ENCODE measurements at regions not wholly inside any gene's neighbourhood (a gene's known extent, or its start where the extent isn't known, plus 50 kb on each side); places are given as distances from the start of the nearest gene placed in this dataset.
"Not testable (repeated sequence)": the region's sequence is repeated elsewhere in the genome, so short reads cannot be mapped to it uniquely, and the experiment has no call there.

DNA sequence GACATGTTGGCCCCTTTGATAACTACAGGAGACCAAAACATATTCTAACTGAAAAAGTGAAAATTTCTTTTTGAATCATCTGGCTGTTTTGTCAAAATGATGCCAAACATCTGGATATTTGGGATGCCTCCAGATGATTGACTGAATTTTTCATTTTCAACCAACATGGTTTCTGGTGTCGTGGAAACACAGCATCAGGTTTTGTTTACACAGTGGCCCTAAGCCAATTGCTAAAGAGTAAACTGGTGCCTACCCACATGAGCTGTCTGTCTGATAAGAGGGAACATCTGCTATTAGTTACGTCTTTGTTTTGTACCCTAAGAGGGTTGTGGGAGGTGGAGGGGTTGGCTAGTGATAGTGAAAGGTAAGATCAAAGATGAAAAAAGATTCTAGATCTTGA is 204.8 kb downstream of the KCNK2 start:
- no peak for DNase-seq (ENCODE audit: low read depth)
- in situ Hi-C loops (cut with HindIII; ENCODE audit: low pct_unique_long_range_greater_than_20kb, low sequenced_read_pairs) = no loop called here

DNA sequence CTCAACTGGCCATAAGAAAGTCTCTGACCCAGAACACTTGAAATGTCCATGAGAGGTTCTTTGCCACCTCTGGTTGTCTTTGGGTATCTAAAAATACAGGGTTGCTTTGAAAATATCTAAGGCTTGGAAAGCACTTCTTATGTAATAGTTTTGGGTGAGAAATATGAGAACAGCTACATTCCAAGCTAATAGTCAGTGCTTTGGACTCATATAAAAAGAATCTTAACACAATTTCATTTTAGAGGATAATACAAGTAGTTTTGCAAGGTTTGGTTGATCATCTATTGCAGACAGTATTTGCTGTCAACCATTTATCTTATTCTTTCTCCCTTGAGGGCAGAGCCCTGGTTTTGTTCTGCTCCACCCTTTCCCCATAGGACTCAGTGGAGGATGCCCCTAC is 207.5 kb downstream of the KCNK2 start:
- in situ Hi-C loops (cut with HindIII; ENCODE audit: low pct_unique_long_range_greater_than_20kb, low sequenced_read_pairs) = no loop called here
- DNase-seq (ENCODE audit: low read depth) = no peak

DNA sequence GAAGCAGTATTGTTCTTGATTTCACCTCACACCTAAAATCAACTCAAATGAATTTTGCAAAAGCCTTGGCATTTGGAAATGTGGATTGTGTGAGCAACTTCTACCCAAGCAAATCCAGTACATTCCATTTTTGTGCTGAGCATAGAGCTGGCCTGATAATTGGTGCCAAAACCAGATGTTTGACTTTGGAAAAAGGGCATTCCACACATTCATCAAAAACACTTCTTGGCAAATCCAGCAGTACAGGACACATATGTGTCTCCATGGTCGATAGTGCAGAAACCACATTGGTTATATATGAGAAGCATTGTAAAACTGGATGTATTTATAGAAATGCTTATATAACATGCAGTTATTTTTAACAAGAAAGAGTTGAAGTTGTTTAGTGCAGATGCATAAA is 210.4 kb downstream of the KCNK2 start:
- no peak for DNase-seq (ENCODE audit: low read depth)
- in situ Hi-C loops (cut with HindIII; ENCODE audit: low pct_unique_long_range_greater_than_20kb, low sequenced_read_pairs) = no loop called here

DNA sequence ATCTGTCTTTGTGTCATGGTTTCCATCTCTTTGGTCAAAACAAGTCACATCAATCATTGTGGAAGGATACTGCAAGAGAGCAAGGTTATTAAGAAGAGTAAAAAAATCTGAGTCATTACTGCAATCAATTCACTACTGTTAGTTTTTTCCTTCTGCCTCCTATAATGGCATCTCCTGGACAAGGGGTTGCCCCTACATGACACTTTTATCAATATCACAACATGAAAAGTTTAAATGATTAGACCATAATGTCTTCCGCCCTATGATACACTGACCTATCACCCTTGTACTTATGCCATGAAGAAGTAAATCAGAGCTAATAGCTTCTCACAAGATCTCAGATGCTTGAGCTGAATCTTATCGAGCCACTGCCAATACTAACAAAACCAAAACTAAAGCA is 223.9 kb downstream of the KCNK2 start:
- no peak for DNase-seq (ENCODE audit: low read depth)
- in situ Hi-C loops (cut with HindIII; ENCODE audit: low pct_unique_long_range_greater_than_20kb, low sequenced_read_pairs) = no loop called here

DNA sequence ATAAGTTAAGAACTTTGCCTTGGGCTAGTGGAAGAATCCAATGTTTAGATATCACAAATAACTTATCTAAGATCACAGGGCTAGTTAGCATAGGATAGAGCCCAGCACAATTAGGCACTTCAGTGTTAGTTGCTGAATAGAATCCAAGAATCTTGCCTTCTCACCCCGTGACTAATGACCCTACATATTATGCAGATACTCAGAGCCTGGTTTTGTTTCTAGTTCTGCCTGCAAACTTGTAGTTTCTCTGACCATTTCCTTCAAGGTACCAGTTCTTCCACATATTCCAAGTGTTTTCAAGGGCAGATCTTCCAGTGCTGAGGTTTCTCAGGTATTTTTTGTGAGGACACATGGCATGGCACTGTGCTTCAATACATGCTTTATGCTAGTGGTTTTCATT is 239.3 kb downstream of the KCNK2 start:
- in situ Hi-C loops (cut with HindIII; ENCODE audit: low pct_unique_long_range_greater_than_20kb, low sequenced_read_pairs) = no loop called here
- DNase-seq (ENCODE audit: low read depth) = no peak

DNA sequence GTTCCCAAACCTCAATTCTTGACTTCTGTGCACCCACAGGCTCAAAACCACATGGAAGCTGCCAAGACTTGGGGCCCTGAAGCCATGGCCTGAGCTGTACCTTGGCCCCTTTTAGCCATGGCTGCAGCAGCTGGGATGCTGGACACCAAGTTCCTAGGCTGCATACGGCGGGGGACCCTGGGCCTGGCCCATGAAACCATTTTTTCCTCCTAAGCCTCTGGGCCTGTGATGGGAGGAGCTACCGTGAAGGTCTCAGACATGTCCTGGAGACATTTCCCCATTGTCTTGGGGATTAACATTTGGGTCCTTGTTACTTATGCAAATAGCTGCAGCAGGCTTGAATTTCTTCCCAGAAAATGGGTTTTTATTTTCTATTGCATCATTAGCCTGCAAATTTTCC is 241.5 kb downstream of the KCNK2 start:
- DNase-seq (ENCODE audit: low read depth); in situ Hi-C loops (cut with HindIII; ENCODE audit: low pct_unique_long_range_greater_than_20kb, low sequenced_read_pairs): not testable (repeated sequence)

DNA sequence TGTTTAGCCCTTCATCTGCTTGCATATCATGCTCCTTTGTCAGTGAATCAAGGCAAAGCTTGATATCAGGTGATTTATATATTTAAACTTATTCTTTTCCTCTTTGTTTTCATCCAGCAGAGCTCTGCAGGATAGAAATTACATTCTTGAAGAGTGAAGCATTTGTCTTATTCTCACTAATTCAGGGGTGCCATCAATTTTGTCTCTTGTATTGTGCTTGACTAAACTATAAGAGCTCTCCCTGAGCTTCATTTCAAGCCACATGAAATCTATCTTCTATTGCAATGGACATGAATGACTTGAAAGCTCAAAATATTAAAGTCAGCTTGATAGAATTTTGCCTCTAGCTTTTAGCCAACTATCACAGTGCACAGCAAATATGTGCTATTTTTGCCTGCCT is 236.7 kb upstream of the KCTD3 start:
- in situ Hi-C loops (cut with HindIII; ENCODE audit: low pct_unique_long_range_greater_than_20kb, low sequenced_read_pairs) = no loop called here
- DNase-seq (ENCODE audit: low read depth) = no peak

DNA sequence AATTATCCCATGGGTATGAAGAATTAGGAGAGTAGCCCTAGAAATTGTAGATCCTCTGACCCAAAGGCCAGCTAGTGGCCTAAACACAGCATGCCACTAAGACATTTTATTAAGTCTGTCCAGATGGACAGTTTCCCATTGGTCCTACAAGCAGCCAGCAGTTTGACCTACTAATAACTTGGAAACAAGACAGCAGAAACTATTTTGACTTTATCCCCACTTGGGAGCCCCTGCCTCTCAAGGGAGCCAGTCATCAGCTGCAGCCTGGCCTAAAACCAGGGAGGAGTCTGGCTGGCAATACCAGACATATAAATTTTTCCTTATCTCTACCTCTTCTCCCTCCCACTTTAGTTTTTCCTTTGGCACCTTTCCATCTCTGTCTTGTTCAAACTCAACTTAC is 222.6 kb upstream of the KCTD3 start:
- in situ Hi-C loops (cut with HindIII; ENCODE audit: low pct_unique_long_range_greater_than_20kb, low sequenced_read_pairs) = no loop called here
- DNase-seq (ENCODE audit: low read depth) = no peak

DNA sequence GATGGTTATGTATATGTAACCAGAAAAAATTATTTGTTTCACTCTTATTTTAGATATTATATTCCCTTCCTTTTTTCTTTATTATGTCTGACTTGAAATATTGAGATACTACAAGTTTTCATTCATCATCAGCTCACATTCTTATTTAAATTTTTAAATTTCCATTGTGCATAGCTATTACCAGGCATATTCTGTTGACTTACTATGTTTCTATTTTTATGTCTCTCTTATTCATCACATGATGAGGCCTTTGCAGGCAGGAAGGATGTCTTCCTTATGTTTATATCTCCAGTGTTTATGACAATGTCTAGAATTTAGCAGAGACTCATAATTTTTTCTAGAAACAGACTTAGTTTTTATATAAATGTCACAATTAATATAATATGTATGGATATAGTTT is 221.9 kb upstream of the KCTD3 start:
- no peak for DNase-seq (ENCODE audit: low read depth)
- in situ Hi-C loops (cut with HindIII; ENCODE audit: low pct_unique_long_range_greater_than_20kb, low sequenced_read_pairs) = no loop called here

DNA sequence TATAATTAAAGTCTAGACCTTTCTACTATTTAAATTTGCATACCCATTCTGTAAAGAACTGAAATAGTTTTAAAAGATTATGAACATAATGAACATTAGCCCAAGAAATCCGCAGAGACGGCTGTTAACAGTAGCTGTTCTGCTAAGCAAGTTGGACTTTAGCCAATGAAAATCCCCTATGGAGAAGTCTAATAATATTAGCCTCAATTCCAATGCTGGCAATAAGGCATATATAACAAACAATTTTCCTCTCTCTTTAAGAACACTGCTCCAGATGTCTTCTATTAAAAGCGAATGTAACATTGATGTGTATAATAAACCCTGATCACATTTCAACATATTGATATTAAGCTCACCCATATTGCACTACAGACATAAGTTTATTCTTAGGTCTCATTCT is 221.3 kb upstream of the KCTD3 start:
- no peak for DNase-seq (ENCODE audit: low read depth)
- in situ Hi-C loops (cut with HindIII; ENCODE audit: low pct_unique_long_range_greater_than_20kb, low sequenced_read_pairs) = no loop called here

DNA sequence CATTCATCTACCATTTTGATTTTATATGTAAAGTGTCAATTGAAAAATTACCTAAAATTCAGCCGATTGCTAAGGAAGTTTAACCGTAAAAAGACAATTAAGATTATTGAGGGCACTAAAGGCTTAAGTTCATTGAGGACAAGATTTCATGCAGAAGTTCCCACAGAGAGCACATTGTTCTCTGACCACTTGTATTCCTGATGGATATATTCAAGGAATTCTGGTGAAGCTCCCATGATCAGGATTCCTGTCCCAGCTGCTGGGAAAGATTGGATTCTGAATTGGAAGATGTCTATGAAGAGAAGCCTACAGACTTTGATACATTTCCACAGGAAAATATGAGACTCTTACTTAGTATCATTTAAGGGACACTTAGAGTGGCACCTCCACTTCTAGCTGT is 209.2 kb upstream of the KCTD3 start:
- in situ Hi-C loops (cut with HindIII; ENCODE audit: low pct_unique_long_range_greater_than_20kb, low sequenced_read_pairs) = no loop called here
- no peak for DNase-seq (ENCODE audit: low read depth)

DNA sequence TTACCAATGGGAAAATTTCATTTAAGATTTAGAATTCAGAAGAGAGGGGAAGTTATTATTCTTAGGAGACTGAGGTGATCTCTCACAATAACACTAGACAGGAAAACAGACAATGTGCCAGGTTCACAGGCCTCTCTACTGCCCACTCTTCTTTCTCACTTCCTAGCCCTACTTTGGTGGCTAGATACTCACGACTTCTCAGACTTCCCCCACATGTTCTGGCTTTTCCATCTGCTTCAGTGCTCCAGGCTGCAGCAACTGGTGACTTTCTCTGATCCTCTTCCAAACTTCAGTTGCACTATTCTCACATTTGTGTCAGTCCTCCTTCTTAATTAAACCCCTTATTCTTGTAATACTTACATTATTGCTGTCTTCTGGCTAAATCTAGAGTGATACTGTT is 208.7 kb upstream of the KCTD3 start:
- in situ Hi-C loops (cut with HindIII; ENCODE audit: low pct_unique_long_range_greater_than_20kb, low sequenced_read_pairs) = no loop called here

DNA sequence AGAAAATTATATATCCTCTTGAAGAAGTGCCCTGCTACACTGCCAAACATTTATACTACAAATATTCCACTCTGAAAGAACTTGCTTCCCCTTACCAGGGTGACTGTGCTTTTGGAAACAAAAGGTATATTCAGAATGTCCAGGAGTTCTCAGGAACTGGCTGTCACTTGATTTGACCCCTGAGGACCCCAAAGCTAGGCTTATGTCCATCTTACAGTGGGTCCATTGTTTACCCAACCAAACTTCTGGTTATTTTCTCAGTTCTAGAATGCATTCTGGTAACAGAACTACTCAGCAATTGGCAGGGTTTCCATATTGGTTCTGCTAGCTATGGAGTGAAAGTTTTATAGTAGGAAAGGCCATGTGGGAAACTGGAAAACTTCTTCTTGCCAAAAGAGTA is 207.1 kb upstream of the KCTD3 start:
- DNase-seq (ENCODE audit: low read depth) = no peak
- in situ Hi-C loops (cut with HindIII; ENCODE audit: low pct_unique_long_range_greater_than_20kb, low sequenced_read_pairs) = no loop called here

More for the DNA sequence above, 208.7 kb upstream of the KCTD3 start:
- no peak for DNase-seq (ENCODE audit: low read depth)

DNA sequence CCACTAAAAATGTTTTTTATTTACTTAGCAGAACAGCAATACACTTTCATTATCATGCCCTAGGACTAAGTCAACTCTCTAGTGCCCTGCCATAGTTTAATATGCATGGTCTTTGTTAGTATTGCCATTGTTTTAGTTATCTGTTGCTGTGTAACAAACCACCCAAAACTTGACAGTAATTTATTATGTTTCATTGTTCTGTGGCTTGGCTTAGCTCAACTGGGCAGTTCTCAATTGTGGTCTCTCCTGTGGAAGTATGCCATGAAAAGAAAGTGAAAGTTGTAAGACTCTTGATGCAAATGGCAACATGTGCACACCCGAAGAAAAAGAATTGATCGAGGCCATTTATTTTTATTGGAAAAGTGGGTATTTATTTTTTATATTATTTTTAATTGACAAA is 206.3 kb upstream of the KCTD3 start:
- no peak for DNase-seq (ENCODE audit: low read depth)
- in situ Hi-C loops (cut with HindIII; ENCODE audit: low pct_unique_long_range_greater_than_20kb, low sequenced_read_pairs) = no loop called here

DNA sequence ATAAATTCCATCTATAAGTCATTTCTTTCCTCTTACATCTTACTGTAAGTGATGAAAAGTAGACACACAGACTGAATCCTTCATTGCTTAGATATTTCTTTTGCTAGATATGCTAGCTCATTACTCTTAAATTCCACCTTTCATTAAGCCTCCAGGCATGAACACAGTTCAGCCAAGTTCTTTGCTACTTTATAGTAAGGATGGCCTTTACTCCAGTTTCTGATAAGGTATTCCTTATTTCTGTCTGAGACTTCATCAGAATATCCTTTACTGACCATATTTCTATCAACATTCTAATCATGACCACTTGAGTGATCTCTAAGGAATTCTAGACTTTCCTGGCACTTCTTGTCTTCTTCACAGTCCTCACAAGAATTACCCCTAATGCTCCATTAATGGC is 191.7 kb upstream of the KCTD3 start:
- in situ Hi-C loops (cut with HindIII; ENCODE audit: low pct_unique_long_range_greater_than_20kb, low sequenced_read_pairs) = no loop called here
- no peak for DNase-seq (ENCODE audit: low read depth)

DNA sequence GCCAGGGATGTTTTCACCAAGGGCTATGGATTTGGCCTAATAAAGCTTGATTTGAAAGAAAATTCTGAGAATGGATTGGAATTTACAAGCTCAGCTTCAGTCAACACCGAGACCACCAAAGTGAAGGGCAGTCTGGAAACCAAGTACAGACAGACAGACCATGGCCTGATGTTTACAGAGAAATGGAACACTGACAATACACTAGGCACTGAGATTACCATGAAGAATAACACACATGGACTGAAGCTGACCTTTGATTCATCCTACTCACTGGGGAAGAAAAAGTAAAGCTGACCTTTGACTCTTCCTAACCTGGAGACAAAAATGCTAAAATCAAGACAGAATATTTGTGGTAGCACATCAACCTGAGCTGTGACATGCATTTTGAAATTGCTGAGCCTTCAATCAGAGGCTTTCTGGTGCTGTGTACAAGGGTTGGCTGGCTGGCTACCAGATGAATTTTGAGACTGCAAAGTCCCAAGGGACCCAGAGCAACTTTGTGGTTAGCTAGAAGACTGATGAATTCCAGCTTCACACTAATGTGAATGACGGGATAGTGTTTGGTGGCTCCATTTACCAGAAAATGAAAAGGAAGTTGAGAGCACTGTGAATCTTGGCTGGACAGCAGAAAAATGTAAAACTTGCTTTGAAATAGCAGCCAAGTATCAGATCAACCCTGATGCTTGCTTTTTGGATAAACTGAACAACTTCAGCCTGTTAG is 190.4 kb upstream of the KCTD3 start:
- in situ Hi-C loops (cut with HindIII; ENCODE audit: low pct_unique_long_range_greater_than_20kb, low sequenced_read_pairs) = no loop called here
- DNase-seq (ENCODE audit: low read depth) = no peak

DNA sequence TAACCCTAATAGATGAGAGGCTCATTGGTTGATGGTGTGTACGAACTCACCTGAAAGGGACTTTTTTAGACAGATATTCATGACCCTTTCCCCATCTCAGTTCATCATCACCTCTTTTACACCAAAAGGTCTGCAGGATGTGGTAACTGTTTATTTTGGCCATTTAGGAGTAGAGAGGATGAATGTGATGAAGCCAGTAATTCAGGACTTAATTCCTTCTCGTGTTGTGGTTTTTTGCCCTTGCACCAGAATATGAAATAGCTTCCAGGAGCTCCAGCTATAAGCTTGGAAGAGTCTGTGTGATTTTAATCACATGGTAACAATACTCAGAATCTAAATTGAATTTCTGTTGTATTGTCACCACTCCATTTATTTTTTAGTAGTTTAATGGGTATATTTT is 189.4 kb upstream of the KCTD3 start:
- DNase-seq (ENCODE audit: low read depth) = no peak
- in situ Hi-C loops (cut with HindIII; ENCODE audit: low pct_unique_long_range_greater_than_20kb, low sequenced_read_pairs) = no loop called here

DNA sequence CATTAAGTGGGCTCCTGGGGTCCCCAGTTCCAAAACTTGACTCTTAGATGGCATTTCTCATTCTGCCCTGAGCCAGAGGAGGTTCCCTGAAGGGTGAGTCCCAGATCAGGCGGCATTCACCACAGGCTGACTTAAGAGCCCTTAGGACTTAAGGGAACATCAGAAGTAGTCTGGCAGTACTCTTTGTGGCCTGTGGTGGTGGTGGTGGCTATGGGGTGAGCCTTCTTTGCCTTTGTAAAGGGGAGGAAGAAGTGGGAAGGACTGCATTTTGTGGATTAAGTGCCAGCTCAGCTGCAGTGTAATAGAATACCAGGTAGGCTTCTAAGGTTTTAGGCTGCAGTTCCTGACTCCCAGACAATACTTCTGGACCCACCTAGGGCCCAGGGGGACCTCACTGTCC is 186.5 kb upstream of the KCTD3 start:
- in situ Hi-C loops (cut with HindIII; ENCODE audit: low pct_unique_long_range_greater_than_20kb, low sequenced_read_pairs) = no loop called here
- no peak for DNase-seq (ENCODE audit: low read depth)

DNA sequence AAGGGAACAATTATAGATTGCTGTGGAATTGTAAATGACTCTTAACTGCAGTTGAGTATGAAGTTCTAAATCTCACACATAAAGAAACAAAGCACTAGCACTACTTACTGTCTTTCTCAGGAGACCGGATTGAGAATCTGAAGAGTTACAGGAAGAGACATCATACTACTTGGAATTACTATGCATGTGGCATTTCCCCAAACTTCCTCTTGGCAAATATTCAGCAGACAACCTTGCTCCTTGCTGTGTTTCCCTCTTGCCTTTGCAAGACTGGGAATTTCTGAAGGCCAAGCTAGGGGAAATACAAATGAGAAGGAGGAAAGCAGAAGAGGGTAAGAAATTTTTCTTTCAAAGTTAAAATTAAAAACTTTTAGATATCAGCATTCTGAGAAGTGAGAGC is 173.6 kb upstream of the KCTD3 start:
- in situ Hi-C loops (cut with HindIII; ENCODE audit: low pct_unique_long_range_greater_than_20kb, low sequenced_read_pairs) = no loop called here
- DNase-seq (ENCODE audit: low read depth) = no peak

DNA sequence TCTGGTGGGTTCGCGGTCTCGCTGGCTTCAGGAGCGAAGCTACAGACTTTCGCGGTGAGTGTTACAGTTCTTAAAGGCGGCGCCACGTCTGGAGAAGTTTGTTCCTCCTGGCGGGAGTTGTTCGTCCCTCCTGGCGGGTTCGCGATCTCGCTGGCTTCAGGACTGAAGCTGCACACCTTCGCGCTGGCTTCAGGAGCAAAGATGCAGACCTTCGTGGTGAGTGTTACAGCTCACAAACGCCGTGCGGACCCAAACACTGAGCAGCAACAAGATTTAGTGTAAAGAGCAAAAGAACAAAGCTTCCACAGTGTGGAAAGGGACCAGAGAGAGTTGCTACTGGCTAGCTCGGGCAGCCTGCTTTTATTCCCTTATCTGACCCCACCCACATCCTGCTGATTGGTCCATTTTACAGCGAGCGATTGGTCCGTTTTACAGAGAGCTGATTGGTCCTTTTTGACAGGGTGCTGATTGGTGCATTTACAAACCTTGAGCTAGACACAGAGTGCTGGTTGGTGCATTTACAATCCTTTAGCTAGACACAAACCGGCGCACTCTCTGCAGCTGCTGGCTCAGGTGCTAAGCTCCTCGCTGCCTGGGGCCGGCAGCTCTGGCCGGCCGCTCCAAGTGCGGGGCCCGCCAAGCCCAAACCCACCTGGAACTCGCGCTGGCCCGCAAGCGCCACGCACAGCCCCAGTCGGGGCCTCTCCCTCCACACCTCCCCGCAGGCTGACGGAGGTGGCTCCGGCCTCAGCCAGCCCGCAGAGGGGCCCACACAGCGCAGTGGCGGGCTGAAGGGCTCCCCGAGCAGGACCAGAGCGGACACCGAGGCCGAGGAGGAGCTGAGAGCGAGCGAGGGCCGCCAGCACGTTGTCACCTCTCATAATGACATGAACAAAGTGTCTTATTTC is 172.8 kb upstream of the KCTD3 start:
- in situ Hi-C loops (cut with HindIII; ENCODE audit: low pct_unique_long_range_greater_than_20kb, low sequenced_read_pairs) = no loop called here

More for the DNA sequence above, 172.8 kb upstream of the KCTD3 start:
- no peak for DNase-seq (ENCODE audit: low read depth)

All from Caki2 (cell line).